ENCODE measurements at regions not wholly inside any gene's neighbourhood (a gene's known extent, or its start where the extent isn't known, plus 50 kb on each side); places are given as distances from the start of the nearest gene placed in this dataset.
"Not testable (repeated sequence)": the region's sequence is repeated elsewhere in the genome, so short reads cannot be mapped to it uniquely, and the experiment has no call there.

DNA sequence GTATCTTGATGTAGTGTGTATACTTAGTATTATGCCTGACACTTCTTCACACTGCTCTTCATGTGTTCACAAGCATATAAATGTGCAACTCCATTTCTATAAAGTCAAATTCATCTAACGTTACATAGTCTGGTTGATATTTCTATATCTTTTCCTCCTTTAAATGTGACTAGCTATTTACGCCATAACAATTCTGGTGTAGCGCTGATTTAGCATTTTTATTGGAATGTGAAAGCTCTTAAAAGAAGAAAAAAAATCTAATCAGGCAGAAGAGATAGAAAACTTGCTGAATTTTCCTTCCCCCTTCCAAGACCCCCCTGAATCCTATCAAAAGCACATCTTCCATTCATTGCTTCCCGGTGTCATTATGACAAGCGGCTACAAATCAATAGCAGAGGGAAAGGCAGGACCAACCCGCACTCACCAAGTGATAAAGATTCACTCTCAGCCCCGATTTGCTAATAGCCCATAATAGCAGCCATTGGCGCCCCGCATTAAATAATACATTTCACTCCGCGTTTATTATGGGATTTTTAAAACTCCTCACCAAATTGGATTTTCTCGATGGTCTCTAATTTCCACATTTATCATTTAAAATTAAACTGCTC lies 299.5 kb upstream of the PMFBP1 start:
- H3K27ac Mint-ChIP-seq, result no peak overlapping the region
- no peak overlapping the region for H3K4me3 Mint-ChIP-seq
- no peak for DNase-seq
- no peaks in the 10 kb centered on the region for H3K36me3 Mint-ChIP-seq (ENCODE audit: insufficient read depth in 2 of 2)
- no peaks in the 10 kb centered on the region for H3K9me3 Mint-ChIP-seq
- H3K4me1 Mint-ChIP-seq (ENCODE audit: low read depth), result peaks cover 16% of the 10 kb centered on the region
- no peak for ATAC-seq (replicated peaks in 1 of 2)
- H3K27me3 Mint-ChIP-seq (ENCODE audit: low read depth), result no peaks in the 10 kb centered on the region

DNA sequence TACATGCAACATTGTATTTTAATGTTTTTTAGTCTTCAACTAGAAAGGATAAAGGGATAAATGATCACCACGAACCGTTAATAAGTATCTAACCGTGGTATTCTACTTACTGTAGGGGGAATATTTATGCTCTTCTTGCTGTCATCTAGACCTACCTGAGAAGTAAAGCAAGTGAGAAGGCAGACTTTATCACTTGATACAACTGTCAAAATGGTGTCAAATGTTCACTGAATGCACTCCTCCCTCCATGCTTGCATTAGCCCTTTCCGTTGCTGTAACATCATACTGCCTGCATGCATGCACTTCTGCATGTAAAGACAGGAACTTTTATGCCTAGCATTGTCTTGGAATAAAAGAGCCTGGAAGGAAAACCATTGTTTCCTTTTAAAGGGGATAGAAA lies 298.6 kb upstream of the PMFBP1 start:
- no peak for ATAC-seq (replicated peaks in 1 of 2)
- no peak overlapping the region for H3K27ac Mint-ChIP-seq

DNA sequence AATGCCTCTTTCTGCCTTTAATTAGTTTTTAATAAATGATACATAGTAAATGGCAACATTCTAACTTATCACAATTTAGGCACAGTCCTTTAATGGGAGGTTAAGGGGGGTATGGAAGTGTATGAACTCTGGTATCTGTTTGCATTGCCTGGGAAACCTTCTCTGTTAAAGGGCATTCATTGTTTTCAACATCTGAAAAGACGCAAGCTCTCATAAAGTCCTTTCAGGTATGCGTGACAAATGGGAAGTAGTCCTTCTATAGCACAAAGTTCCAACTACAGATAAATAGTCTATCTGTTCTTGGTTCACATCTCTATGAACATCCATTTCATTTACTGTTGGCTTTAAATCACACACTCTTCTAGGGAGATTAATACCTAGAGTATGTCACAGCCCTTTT lies 298.0 kb upstream of the PMFBP1 start:
- Mint-ChIP-seq H3K9me3 (no peaks in the 10 kb centered on the region), H3K4me1 (ENCODE audit: low read depth) (peaks cover 12% of the 10 kb centered on the region)
- no peak for DNase-seq

More for the DNA sequence above, 298.6 kb upstream of the PMFBP1 start:
- no peaks in the 10 kb centered on the region for H3K9me3 Mint-ChIP-seq
- no peaks in the 10 kb centered on the region for H3K27me3 Mint-ChIP-seq (ENCODE audit: low read depth)
- no peak overlapping the region for H3K4me3 Mint-ChIP-seq
- no peak for DNase-seq
- H3K4me1 Mint-ChIP-seq (ENCODE audit: low read depth), result peaks cover 16% of the 10 kb centered on the region
- H3K36me3 Mint-ChIP-seq (ENCODE audit: insufficient read depth in 2 of 2), result no peaks in the 10 kb centered on the region

DNA sequence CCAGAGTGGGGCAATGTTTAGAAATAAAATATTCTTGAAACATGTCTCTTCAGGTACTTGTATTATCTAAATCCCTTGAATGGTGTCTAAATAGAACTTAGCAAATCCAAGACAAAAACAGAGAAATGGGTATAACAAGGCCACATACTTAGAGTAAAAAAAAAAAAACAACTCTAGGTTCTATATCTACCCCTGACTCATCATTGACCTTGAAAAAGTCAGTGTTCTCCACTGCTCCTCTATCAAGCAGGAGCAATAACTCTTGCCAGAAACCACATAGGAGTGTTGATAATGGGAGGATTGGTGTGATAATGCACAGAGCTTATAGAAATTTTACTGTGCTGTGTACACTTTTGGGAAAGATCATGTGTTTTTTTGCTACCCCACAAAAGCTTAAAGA lies 296.6 kb upstream of the PMFBP1 start:
- DNase-seq (no peak), ATAC-seq (replicated peaks in 1 of 2) (no peak)
- Mint-ChIP-seq H3K4me1 (ENCODE audit: low read depth) (no peaks in the 10 kb centered on the region), H3K9me3 (no peaks in the 10 kb centered on the region), H3K27ac (no peak overlapping the region), H3K27me3 (ENCODE audit: low read depth) (no peaks in the 10 kb centered on the region), H3K4me3 (no peak overlapping the region), H3K36me3 (ENCODE audit: insufficient read depth in 2 of 2) (no peaks in the 10 kb centered on the region)

More for the DNA sequence above, 298.0 kb upstream of the PMFBP1 start:
- no peaks in the 10 kb centered on the region for H3K27me3 Mint-ChIP-seq (ENCODE audit: low read depth)
- no peak overlapping the region for H3K27ac Mint-ChIP-seq
- no peak for ATAC-seq (replicated peaks in 1 of 2)
- H3K36me3 Mint-ChIP-seq (ENCODE audit: insufficient read depth in 2 of 2), result no peaks in the 10 kb centered on the region
- no peak overlapping the region for H3K4me3 Mint-ChIP-seq

DNA sequence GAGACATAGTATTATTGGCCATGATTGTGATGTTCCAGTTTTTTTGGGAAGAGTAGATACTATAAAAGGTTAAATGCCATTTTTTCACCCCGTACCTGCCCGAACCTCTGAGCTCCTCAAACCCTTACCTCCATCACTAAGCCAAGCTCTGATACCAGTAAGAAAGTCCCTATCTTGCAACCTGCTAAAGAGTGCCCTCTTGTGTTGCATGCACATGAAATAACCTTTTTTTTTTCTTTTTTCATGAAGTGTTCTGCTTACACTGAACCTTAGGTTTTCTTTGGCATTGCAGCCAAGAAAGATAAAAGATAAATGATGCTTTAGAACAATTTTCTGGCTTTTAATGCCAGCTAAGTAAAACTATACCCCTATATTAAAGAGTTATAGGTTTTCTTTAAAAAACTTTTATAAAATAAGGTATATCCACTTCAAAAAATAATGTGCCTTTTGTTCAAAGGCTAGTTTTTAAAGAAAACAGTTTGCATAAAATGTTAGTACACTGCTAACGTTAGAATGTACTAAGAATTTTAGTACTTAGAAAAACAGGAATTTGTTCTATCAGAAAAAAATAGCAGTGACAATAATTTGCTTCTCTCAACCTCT lies 295.3 kb upstream of the PMFBP1 start:
- no peak for ATAC-seq (replicated peaks in 1 of 2)
- Mint-ChIP-seq H3K27me3 (ENCODE audit: low read depth) (no peaks in the 10 kb centered on the region), H3K4me3 (no peak overlapping the region), H3K9me3 (no peaks in the 10 kb centered on the region), H3K36me3 (ENCODE audit: insufficient read depth in 2 of 2) (no peaks in the 10 kb centered on the region), H3K27ac (no peak overlapping the region), H3K4me1 (ENCODE audit: low read depth) (no peaks in the 10 kb centered on the region)
- no peak for DNase-seq

DNA sequence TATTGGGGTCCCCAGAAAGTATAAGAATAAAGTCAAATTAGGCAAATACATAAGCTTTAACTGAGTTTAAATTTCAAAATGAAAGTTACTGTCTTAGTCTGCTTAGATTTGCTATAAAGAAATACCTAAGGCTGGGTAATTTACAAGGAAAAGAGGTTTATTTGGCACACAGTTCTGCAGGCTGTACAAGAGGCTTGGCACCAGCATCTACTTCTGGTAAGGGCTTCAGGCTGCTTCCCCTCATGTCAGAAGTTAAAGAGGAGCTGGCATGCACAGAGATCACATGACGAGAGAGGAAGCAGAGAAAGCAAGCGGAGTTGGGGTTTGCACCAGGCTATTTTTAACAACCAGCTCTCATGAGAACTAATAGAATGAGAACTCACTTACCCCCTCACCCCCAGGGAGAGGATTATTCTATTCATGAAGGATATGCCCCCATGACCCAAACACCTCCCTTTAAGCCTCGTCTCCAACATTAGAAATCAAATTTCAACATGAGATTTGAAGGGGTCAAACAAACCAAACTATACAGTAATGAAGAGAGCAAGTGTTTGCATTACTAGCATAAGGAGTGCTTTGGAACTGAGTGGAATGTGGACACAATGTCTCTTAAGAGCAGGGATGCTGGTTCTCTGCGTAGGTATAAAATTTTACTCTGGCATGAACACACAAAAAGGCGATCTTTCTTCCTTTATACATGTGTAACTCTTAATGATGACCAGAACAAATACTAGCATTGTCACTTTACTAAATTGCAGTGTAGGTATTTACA lies 292.8 kb upstream of the PMFBP1 start:
- Mint-ChIP-seq H3K4me1 (ENCODE audit: low read depth) (no peaks in the 10 kb centered on the region), H3K36me3 (ENCODE audit: insufficient read depth in 2 of 2) (no peaks in the 10 kb centered on the region), H3K9me3 (no peaks in the 10 kb centered on the region), H3K27me3 (ENCODE audit: low read depth) (no peaks in the 10 kb centered on the region), H3K4me3 (no peak overlapping the region), H3K27ac (no peak overlapping the region)
- DNase-seq (no peak), ATAC-seq (replicated peaks in 1 of 2) (no peak)

DNA sequence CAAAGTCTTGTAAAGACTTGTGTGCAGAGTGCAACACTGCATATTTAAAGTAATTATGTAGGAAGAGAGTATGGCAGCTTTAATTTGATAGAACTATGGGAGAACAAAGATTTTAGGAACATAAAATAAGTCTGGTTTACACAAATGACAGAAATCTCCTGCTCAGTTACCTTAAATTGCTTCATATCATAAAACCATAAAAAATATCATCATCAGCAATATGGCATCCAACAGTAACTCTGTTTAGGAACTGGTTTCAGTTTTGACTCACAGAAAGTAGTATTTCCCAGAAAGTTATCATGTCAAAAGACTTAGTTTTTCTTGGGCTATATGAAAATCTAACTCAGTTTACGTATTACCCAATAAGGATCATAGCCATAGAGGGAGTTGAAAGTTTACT lies 292.1 kb upstream of the PMFBP1 start:
- H3K4me3 Mint-ChIP-seq, result no peak overlapping the region
- no peaks in the 10 kb centered on the region for H3K36me3 Mint-ChIP-seq (ENCODE audit: insufficient read depth in 2 of 2)

DNA sequence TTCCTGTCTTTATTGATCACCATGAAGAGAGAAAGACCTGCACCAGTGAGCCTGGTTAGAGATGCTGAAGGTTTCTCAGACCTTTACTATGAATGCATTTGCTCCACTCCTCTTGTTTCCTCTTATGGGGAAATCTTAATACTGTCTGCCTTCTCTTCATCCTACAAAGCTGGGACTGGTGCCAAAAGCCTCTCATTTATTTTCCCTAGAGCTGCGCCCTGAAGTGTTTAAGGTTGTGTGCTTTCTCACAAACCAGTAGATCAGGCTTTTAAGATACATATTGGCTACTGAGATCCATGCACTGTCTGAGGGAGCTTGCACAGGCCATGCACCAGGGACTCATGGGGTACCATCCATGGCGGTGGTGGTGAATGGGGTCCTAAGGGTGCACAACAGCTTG lies 286.1 kb upstream of the PMFBP1 start:
- Mint-ChIP-seq H3K27me3 (ENCODE audit: low read depth) (no peaks in the 10 kb centered on the region), H3K4me3 (no peak overlapping the region), H3K9me3 (peaks cover 10 to 12% of the 10 kb centered on the region in 2 donors), H3K36me3 (ENCODE audit: insufficient read depth in 2 of 2) (peaks cover 4 to 5% of the 10 kb centered on the region in 2 donors), H3K27ac (no peak overlapping the region), H3K4me1 (ENCODE audit: low read depth) (no peaks in the 10 kb centered on the region)
- no peak for DNase-seq
- ATAC-seq (replicated peaks in 1 of 2), result no peak

More for the DNA sequence above, 292.1 kb upstream of the PMFBP1 start:
- no peaks in the 10 kb centered on the region for H3K27me3 Mint-ChIP-seq (ENCODE audit: low read depth)
- ATAC-seq (replicated peaks in 1 of 2), result no peak
- no peak overlapping the region for H3K27ac Mint-ChIP-seq
- H3K9me3 Mint-ChIP-seq, result no peaks in the 10 kb centered on the region
- no peaks in the 10 kb centered on the region for H3K4me1 Mint-ChIP-seq (ENCODE audit: low read depth)
- DNase-seq, result no peak

DNA sequence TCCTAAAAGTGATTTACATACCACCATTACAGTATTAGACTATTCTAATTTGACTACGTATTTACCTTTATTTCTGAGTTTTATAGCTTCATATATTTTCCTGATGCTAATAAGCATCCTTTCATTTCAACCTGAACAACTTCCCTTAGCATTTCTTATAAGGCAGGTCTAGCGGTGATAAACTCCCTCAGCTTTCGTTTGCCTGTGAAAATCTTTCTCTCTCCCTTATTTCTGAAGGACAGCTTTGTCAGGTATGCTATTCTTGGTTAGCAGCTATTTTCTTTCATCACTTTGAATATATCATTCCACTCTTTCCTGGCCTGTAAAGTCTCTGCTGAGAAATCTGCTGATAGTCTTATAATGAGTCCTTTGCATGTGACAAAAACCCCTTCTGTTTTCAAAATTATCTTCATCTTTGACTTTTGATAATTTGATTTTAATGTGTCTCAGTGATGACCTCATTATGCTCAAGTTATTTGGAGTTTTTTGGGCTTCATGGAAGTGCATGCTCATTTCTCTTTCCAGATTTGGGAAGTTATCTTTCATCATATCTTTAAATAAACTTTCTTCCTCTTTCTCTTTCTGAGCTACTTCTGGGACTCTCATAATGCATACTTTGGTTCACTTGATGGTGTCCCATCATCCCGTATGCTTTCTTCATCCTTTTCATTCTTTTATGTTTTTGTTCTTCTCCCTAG lies 285.4 kb upstream of the PMFBP1 start:
- ATAC-seq (replicated peaks in 1 of 2) (no peak), DNase-seq (no peak)
- Mint-ChIP-seq H3K9me3 (peaks cover 10 to 12% of the 10 kb centered on the region in 2 donors), H3K4me3 (no peak overlapping the region), H3K4me1 (ENCODE audit: low read depth) (no peaks in the 10 kb centered on the region), H3K36me3 (ENCODE audit: insufficient read depth in 2 of 2) (peaks cover 4 to 5% of the 10 kb centered on the region in 2 donors), H3K27ac (no peak overlapping the region), H3K27me3 (ENCODE audit: low read depth) (no peaks in the 10 kb centered on the region)

DNA sequence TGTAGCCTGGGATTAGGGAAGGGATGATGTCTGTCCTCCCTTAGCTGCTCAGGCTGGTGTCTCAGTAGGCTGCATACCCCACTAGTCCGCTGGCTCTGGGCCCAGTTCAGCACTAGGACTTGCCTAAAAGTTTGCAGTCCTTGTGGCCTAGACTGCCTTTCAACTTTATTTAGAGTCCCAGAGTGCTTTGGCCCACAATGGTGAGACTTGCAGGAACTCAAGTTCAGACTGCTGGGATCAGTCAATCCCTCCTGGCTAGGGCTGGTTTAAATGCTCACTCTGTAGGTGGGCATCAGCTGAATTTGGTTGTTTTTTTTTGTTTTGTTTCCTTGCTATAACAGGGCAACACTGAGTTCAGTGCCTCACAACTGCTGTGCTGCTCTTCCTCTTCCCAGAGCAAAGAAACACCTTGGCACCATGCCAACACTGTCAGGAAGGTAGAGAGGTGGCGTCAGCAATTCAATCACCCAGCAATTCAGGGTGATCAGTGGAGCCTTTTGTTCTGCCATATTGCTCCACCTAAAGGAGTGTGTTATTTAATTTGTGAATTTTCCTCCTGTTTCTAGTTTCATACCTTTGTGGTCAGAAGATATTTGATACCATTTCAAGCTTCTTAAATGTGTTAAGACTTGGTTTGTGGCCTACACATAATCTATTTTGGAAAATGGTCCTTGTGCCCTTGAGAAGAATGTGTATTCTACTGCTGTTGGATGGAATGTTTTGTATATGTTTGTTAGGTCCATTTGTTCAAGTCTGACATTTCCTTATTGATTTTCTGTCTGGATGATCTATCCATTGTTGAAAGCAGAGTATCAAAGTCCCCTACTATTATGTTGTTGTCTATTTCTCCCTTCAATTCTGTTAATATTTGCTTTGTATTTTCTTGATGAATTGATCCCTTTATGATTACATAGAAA lies 284.0 kb upstream of the PMFBP1 start:
- peaks cover 4 to 5% of the 10 kb centered on the region in 2 donors for H3K36me3 Mint-ChIP-seq (ENCODE audit: insufficient read depth in 2 of 2)
- no peak overlapping the region for H3K27ac Mint-ChIP-seq
- no peaks in the 10 kb centered on the region for H3K27me3 Mint-ChIP-seq (ENCODE audit: low read depth)
- ATAC-seq (replicated peaks in 1 of 2), result no peak
- H3K4me1 Mint-ChIP-seq (ENCODE audit: low read depth), result no peaks in the 10 kb centered on the region
- H3K9me3 Mint-ChIP-seq, result peaks cover 10 to 16% of the 10 kb centered on the region in 2 donors
- H3K4me3 Mint-ChIP-seq, result no peak overlapping the region
- DNase-seq, result no peak

DNA sequence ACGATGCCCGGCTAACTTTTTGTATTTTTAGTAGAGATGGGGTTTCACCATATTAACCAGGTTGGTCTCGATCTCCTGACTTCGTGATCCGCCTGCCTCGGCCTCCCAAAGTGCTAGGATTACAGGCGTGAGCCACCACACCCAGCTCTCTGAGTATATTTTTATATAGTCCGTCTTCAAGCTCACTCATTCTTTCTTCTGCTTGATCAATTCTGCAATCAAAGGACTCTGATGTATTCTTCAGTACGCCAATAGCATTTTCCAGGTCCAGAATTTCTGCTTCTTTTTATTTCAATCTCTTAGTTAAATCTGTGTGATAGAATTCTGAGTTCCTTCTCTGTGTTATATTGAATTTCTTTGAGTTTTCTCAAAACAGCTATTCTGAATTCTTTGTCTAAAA lies 281.9 kb upstream of the PMFBP1 start:
- DNase-seq; H3K27me3 Mint-ChIP-seq (ENCODE audit: low read depth); ATAC-seq (replicated peaks in 1 of 2); H3K4me3 Mint-ChIP-seq; H3K36me3 Mint-ChIP-seq (ENCODE audit: insufficient read depth in 2 of 2); H3K4me1 Mint-ChIP-seq (ENCODE audit: low read depth); H3K27ac Mint-ChIP-seq: not testable (repeated sequence)
- H3K9me3 Mint-ChIP-seq, result peaks cover 10 to 21% of the 10 kb centered on the region in 2 donors

DNA sequence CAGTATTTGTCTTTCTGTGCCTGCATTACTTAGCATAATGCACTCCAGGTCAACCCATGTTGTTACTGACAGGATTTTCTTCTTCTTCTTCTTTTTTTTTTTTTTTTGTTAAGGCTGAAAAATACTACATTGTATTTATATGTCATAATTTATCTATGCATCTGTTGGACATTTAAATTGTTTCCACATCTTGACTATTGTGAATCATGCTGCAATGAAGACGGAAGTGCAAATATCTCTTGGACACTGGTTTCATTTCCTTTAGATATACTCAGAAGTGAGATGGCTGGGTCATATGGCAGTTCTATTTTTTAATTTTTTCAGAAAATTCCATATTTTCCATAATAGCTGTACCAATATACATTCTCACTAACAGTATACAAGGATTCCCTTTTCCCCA lies 272.7 kb upstream of the PMFBP1 start:
- H3K36me3 Mint-ChIP-seq (ENCODE audit: insufficient read depth in 2 of 2), result peaks cover 0 to 2% of the 10 kb centered on the region in 2 donors
- DNase-seq (no peak), ATAC-seq (replicated peaks in 1 of 2) (no peak)
- H3K4me1 Mint-ChIP-seq (ENCODE audit: low read depth), result no peaks in the 10 kb centered on the region
- H3K27ac Mint-ChIP-seq, result no peak overlapping the region
- H3K27me3 Mint-ChIP-seq (ENCODE audit: low read depth), result no peaks in the 10 kb centered on the region
- H3K9me3 Mint-ChIP-seq, result peaks cover 2 to 3% of the 10 kb centered on the region in 2 donors
- H3K4me3 Mint-ChIP-seq, result no peak overlapping the region

Data from activated T-cell treated with anti-CD3 and anti-CD28 coated beads, Interleukin-2, amount 50 U/mL, for 72 hours (primary cell).